HCT116 (cell line): ENCODE measurements at regions not wholly inside any gene's neighbourhood (a gene's known extent, or its start where the extent isn't known, plus 50 kb on each side); places are given as distances from the start of the nearest gene placed in this dataset.

Source experiments
- ATAC-seq: fragments of 200-7000 bp; cut with Tn5 transposase; 2 replicates; pipeline ENCODE4 v1.9.1; 2020; ENCODE audit warnings: mild to moderate bottlenecking, moderate library complexity
- BruUV-seq: library from RNA; stranded (reverse); fragments of 400-500 nt; replicated peaks from 2 replicates; lab custom pipeline; 2021; lab: Mats Ljungman, UMichigan
- CTCF ChIA-PET: fragments of 300-600 bp; sonication (Branson Sonifier 250); formaldehyde crosslinking; loops from one replicate; lab custom pipeline; 2021; ENCODE audit warnings: antibody characterized with exemption; lab: Charles Lee
- POLR2A ChIA-PET: fragments of 300-600, 350-600 bp; sonication (Branson Sonifier 250); formaldehyde crosslinking; loops from one replicate; lab custom pipeline; 2021; ENCODE audit warnings: antibody characterized with exemption; lab: Charles Lee
- RAD21 ChIA-PET, 2 experiments: fragments of 300-600 bp; sonication (Branson Sonifier 250); formaldehyde crosslinking; loops; one replicate each; lab custom pipeline; 2023; ENCODE audit warnings: low total read pairs in 2 of 2; ENCODE audit not compliant: uncharacterized antibody in 2 of 2, unreplicated experiment in 2 of 2, low non-redundant PET in 1 of 2; lab: Charles Lee
- DNase-seq: peaks from one replicate; pipeline ENCODE4 v3.0.0-alpha.2; 2010; ENCODE audit warnings: low read depth, low spot score
- H2AFZ ChIP-seq: fragments of 200-600 bp; shearing (Covaris generic), sonication (generic); 2 replicates; pipeline ENCODE4 v1.6.1; 2017; ENCODE audit warnings: low read depth, mixed run types, mixed read lengths, antibody characterized with exemption, low read length; ENCODE audit not compliant: poor library complexity, severe bottlenecking
- H3K27ac ChIP-seq: 2 replicates; pipeline ENCODE4 v1.5.1; 2012; ENCODE audit warnings: low read depth, low read length
- H3K27me3 ChIP-seq: fragments of 200-600 bp; sonication (generic); 2 replicates; pipeline ENCODE4 v1.6.1; 2016; ENCODE audit warnings: mixed run types, low read length, mixed read lengths; ENCODE audit not compliant: insufficient read depth
- H3K36me3 ChIP-seq, 2 experiments: fragments of 200-500 bp in 1 of 2; fragments of 200-600 bp in 1 of 2; sonication (Bioruptor generic) in 1 of 2; sonication (generic) in 1 of 2; 2 replicates each; pipeline versions ENCODE4 v1.5.1 to v1.6.1; 2014 to 2016; ENCODE audit warnings: low read length in 2 of 2, inconsistent platforms in 1 of 2, mixed read lengths in 1 of 2, mixed run types in 1 of 2; ENCODE audit not compliant: insufficient read depth in 2 of 2, control insufficient read depth in 1 of 2
- H3K4me1 ChIP-seq, 2 experiments: fragments of 200-600 bp in 1 of 2; sonication (generic) in 1 of 2; 2 replicates each; pipeline versions ENCODE4 v1.5.1 to v1.6.1; 2012 to 2017; ENCODE audit warnings: low read length in 2 of 2, inconsistent platforms in 1 of 2, mild to moderate bottlenecking in 1 of 2, mixed read lengths in 1 of 2, mixed run types in 1 of 2, moderate library complexity in 1 of 2; ENCODE audit not compliant: insufficient read depth in 2 of 2, control insufficient read depth in 1 of 2
- H3K4me2 ChIP-seq: fragments of 200-600 bp; sonication (generic); 2 replicates; pipeline ENCODE4 v1.6.1; 2017; ENCODE audit warnings: mixed run types, low read length, mixed read lengths
- H3K4me3 ChIP-seq, 2 experiments: fragments of 200-600 bp in 1 of 2; sonication (generic) in 1 of 2; replicated peaks in 1 of 2; 2 replicates each; pipeline ENCODE4 v1.5.1; 2011 to 2016; ENCODE audit warnings: low read length in 2 of 2, control low read depth in 1 of 2, low read depth in 1 of 2, mild to moderate bottlenecking in 1 of 2, mixed read lengths in 1 of 2, mixed run types in 1 of 2
- H3K79me2 ChIP-seq: fragments of 200-600 bp; sonication (generic); 2 replicates; pipeline ENCODE4 v1.6.1; 2017; ENCODE audit warnings: mild to moderate bottlenecking, mixed run types, low read length, moderate library complexity, mixed read lengths; ENCODE audit not compliant: insufficient read depth
- H3K9ac ChIP-seq: fragments of 200-600 bp; sonication (generic); 2 replicates; pipeline ENCODE4 v1.6.1; 2016; ENCODE audit warnings: low read length, mixed read lengths
- H3K9me2 ChIP-seq: fragments of 200-600 bp; sonication (generic), shearing (Covaris generic); 2 replicates; pipeline ENCODE4 v1.6.1; 2017; ENCODE audit warnings: mixed run types, mild to moderate bottlenecking, moderate library complexity; ENCODE audit not compliant: insufficient read depth
- H3K9me3 ChIP-seq, 2 experiments: fragments of 200-500 bp in 1 of 2; fragments of 200-600 bp in 1 of 2; sonication (Bioruptor generic) in 1 of 2; sonication (generic) in 1 of 2; 2 replicates each; pipeline ENCODE4 v1.6.1; 2014 to 2017; ENCODE audit warnings: low read length in 2 of 2, mixed read lengths in 2 of 2, inconsistent platforms in 1 of 2, low read depth in 1 of 2, mild to moderate bottlenecking in 1 of 2, mixed run types in 1 of 2, moderate library complexity in 1 of 2; ENCODE audit not compliant: control insufficient read depth in 1 of 2, insufficient read depth in 1 of 2
- H4K20me1 ChIP-seq: fragments of 200-600 bp; sonication (generic), shearing (Covaris generic); 2 replicates; pipeline ENCODE4 v1.6.1; 2017; ENCODE audit warnings: mixed run types, mild to moderate bottlenecking, moderate library complexity; ENCODE audit not compliant: insufficient read depth
- ATF3 ChIP-seq: IDR thresholded peaks from 2 replicates; pipeline ENCODE4 v1.6.1; 2012
- CBX3 ChIP-seq: IDR thresholded peaks from 2 replicates; pipeline ENCODE4 v1.6.1; 2012; ENCODE audit warnings: low read depth
- CEBPB ChIP-seq: IDR thresholded peaks from 2 replicates; pipeline ENCODE4 v1.6.1; 2012; ENCODE audit warnings: low read depth
- EGR1 ChIP-seq: IDR thresholded peaks from 2 replicates; pipeline ENCODE4 v1.6.1; 2012; ENCODE audit warnings: low read depth
- ELF1 ChIP-seq: IDR thresholded peaks from 2 replicates; pipeline ENCODE4 v1.6.1; 2012; ENCODE audit warnings: low read depth, borderline replicate concordance
- EZH2 ChIP-seq: fragments of 200-600 bp; sonication (generic); IDR thresholded peaks from 2 replicates; pipeline ENCODE4 v1.6.1; 2017; ENCODE audit warnings: antibody characterized with exemption, mixed run types
- EZH2phosphoT487 ChIP-seq: fragments of 200-600 bp; IDR thresholded peaks from 2 replicates; pipeline ENCODE4 v1.6.1; 2018; ENCODE audit warnings: antibody characterized with exemption, borderline replicate concordance
- FOSL1 ChIP-seq: IDR thresholded peaks from 2 replicates; pipeline ENCODE4 v1.6.1; 2012; ENCODE audit warnings: low read depth
- POLR2A ChIP-seq: IDR thresholded peaks from 2 replicates; pipeline ENCODE4 v1.7.0; 2011; ENCODE audit warnings: borderline replicate concordance; ENCODE audit not compliant: insufficient read depth, insufficient read length; ENCODE audit errors: extremely low read depth
- RAD21 ChIP-seq: IDR thresholded peaks from 2 replicates; pipeline ENCODE4 v1.6.1; 2012; ENCODE audit warnings: low read depth, mild to moderate bottlenecking
- REST ChIP-seq: IDR thresholded peaks from 2 replicates; pipeline ENCODE4 v1.6.1; 2012; ENCODE audit warnings: low read depth
- SIN3A ChIP-seq: IDR thresholded peaks from 2 replicates; pipeline ENCODE4 v1.6.1; 2012; ENCODE audit warnings: low read depth
- SP1 ChIP-seq: IDR thresholded peaks from 2 replicates; pipeline ENCODE4 v1.6.1; 2012; ENCODE audit warnings: low read depth
- TCF7L2 ChIP-seq: IDR thresholded peaks from 2 replicates; pipeline ENCODE4 v1.7.0; 2011; ENCODE audit warnings: borderline replicate concordance, inconsistent platforms; ENCODE audit not compliant: insufficient read depth, insufficient read length; ENCODE audit errors: extremely low read depth
- YY1 ChIP-seq: IDR thresholded peaks from 2 replicates; pipeline ENCODE4 v1.6.1; 2011; ENCODE audit warnings: low read length, low read depth, moderate library complexity, mild to moderate bottlenecking; ENCODE audit not compliant: insufficient replicate concordance; ENCODE audit errors: extremely low read depth
- ZFX ChIP-seq: fragments of 450-650 bp; IDR thresholded peaks from 2 replicates; pipeline ENCODE4 v1.6.1; 2017
- ZNF274 ChIP-seq: fragments of 200-500 bp; sonication (Bioruptor generic); IDR thresholded peaks from 2 replicates; pipeline ENCODE4 v1.6.1; 2014; ENCODE audit warnings: mild to moderate bottlenecking, low read depth, low read length, inconsistent platforms
- intact Hi-C: fragments of 100-400 bp; cut with micrococcal nuclease; formaldehyde crosslinking; loops from 2 replicates; pipeline ENCODE4 v1.10.0; 2022
- TF ChIP-seq, protein P1 (sequence below): IDR thresholded peaks from 2 replicates; pipeline ENCODE4 v1.6.1; 2012
- TF ChIP-seq, protein P2 (sequence below), 3 experiments: fragments of 200-600 bp in 1 of 3; sonication (generic) in 1 of 3; IDR thresholded peaks in 2 of 3; conservative IDR thresholded peaks in 1 of 3; 2 replicates each; pipeline ENCODE4 v1.5.1; 2012 to 2017; ENCODE audit warnings: low read depth in 2 of 3, low read length in 2 of 3, antibody characterized with exemption in 1 of 3, borderline replicate concordance in 1 of 3, control low read depth in 1 of 3, mild to moderate bottlenecking in 1 of 3, mixed read lengths in 1 of 3, mixed run types in 1 of 3, moderate library complexity in 1 of 3; ENCODE audit not compliant: insufficient read depth in 1 of 3
- TF ChIP-seq, protein P3 (sequence below): IDR thresholded peaks from 2 replicates; pipeline ENCODE4 v1.6.1; 2011; ENCODE audit warnings: mild to moderate bottlenecking, low read length, moderate library complexity; ENCODE audit not compliant: insufficient replicate concordance; ENCODE audit errors: extremely low read depth

GRCh38 chr13:78105656-78106055 lies 187.0 kb upstream of the EDNRB start:
- Histone ChIP-seq H3K36me3 (no peaks in the 10 kb centered on the region), H3K4me2 (no peak overlapping the region), H3K4me1 (no peaks in the 10 kb centered on the region), H2AFZ (no peak overlapping the region), H3K27ac (no peak overlapping the region), H4K20me1 (no peaks in the 10 kb centered on the region), H3K9me3 (peaks cover 0 to 6% of the 10 kb centered on the region in 2 experiments; a peak in 2 of 4 replicates), H3K9ac (no peak overlapping the region), H3K79me2 (no peaks in the 10 kb centered on the region), H3K9me2 (no peaks in the 10 kb centered on the region), H3K27me3 (no peaks in the 10 kb centered on the region), H3K4me3 (no peak overlapping the region)
- DNase-seq (no peak), ATAC-seq (no peak)
- no TSS peak for BruUV-seq
- ChIA-PET CTCF (no interaction called here), POLR2A (no interaction called here), RAD21 (no interaction called here)
- intact Hi-C loops = no loop called here
- no peak for TF ChIP-seq EGR1
- TF ChIP-seq, protein P1, sequence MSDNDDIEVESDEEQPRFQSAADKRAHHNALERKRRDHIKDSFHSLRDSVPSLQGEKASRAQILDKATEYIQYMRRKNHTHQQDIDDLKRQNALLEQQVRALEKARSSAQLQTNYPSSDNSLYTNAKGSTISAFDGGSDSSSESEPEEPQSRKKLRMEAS = no peak
- no peak for TF ChIP-seq CEBPB
- no peak for TF ChIP-seq REST
- TF ChIP-seq YY1 = no peak
- TF ChIP-seq, protein P2, sequence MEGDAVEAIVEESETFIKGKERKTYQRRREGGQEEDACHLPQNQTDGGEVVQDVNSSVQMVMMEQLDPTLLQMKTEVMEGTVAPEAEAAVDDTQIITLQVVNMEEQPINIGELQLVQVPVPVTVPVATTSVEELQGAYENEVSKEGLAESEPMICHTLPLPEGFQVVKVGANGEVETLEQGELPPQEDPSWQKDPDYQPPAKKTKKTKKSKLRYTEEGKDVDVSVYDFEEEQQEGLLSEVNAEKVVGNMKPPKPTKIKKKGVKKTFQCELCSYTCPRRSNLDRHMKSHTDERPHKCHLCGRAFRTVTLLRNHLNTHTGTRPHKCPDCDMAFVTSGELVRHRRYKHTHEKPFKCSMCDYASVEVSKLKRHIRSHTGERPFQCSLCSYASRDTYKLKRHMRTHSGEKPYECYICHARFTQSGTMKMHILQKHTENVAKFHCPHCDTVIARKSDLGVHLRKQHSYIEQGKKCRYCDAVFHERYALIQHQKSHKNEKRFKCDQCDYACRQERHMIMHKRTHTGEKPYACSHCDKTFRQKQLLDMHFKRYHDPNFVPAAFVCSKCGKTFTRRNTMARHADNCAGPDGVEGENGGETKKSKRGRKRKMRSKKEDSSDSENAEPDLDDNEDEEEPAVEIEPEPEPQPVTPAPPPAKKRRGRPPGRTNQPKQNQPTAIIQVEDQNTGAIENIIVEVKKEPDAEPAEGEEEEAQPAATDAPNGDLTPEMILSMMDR (IDR thresholded peaks at IDR 0.05 in 2 of 3, conservative IDR thresholded peaks at IDR 0.05 in 1 of 3; ENCODE audit: borderline replicate concordance in 1 of 3, insufficient read depth in 1 of 3, low read depth in 2 of 3, low read length in 2 of 3) = no peak
- TF ChIP-seq FOSL1 = no peak
- no peak for TF ChIP-seq ZFX
- TF ChIP-seq ATF3 = no peak
- no peak for TF ChIP-seq CBX3
- TF ChIP-seq ELF1 = no peak
- TF ChIP-seq RAD21 = no peak
- no peak for TF ChIP-seq EZH2phosphoT487
- no peak for TF ChIP-seq TCF7L2
- TF ChIP-seq ZNF274 = no peak
- no peak for TF ChIP-seq SIN3A
- TF ChIP-seq SP1 = no peak
- TF ChIP-seq EZH2 = no peak
- TF ChIP-seq POLR2A = no peak
- TF ChIP-seq, protein P3, sequence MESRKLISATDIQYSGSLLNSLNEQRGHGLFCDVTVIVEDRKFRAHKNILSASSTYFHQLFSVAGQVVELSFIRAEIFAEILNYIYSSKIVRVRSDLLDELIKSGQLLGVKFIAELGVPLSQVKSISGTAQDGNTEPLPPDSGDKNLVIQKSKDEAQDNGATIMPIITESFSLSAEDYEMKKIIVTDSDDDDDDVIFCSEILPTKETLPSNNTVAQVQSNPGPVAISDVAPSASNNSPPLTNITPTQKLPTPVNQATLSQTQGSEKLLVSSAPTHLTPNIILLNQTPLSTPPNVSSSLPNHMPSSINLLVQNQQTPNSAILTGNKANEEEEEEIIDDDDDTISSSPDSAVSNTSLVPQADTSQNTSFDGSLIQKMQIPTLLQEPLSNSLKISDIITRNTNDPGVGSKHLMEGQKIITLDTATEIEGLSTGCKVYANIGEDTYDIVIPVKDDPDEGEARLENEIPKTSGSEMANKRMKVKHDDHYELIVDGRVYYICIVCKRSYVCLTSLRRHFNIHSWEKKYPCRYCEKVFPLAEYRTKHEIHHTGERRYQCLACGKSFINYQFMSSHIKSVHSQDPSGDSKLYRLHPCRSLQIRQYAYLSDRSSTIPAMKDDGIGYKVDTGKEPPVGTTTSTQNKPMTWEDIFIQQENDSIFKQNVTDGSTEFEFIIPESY = no peak
